ENCODE measurements at regions not wholly inside any gene's neighbourhood (a gene's known extent, or its start where the extent isn't known, plus 50 kb on each side); places are given as distances from the start of the nearest gene placed in this dataset.

DNA sequence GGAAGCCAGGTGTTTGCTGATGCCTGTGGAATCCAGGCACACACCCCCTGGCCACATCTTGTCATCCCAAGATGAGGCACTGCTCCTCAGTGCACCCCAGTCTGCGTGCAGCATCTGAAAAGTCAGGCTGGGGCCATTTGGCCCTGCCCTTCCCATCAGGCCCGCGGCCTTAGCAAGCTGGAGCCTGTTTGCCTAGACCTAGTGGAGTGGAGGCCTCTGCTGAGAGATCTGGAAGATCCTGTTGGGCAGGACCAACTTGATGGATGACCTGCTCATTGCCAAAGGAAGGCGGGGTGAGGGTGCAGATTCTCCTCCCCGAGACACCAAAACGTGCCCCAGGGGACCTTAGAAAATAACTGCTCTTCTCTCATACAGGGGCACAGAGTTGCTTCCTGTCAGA lies 220.2 kb downstream of the SHQ1 start:
- TF ChIP-seq, protein P1, sequence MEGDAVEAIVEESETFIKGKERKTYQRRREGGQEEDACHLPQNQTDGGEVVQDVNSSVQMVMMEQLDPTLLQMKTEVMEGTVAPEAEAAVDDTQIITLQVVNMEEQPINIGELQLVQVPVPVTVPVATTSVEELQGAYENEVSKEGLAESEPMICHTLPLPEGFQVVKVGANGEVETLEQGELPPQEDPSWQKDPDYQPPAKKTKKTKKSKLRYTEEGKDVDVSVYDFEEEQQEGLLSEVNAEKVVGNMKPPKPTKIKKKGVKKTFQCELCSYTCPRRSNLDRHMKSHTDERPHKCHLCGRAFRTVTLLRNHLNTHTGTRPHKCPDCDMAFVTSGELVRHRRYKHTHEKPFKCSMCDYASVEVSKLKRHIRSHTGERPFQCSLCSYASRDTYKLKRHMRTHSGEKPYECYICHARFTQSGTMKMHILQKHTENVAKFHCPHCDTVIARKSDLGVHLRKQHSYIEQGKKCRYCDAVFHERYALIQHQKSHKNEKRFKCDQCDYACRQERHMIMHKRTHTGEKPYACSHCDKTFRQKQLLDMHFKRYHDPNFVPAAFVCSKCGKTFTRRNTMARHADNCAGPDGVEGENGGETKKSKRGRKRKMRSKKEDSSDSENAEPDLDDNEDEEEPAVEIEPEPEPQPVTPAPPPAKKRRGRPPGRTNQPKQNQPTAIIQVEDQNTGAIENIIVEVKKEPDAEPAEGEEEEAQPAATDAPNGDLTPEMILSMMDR (IDR thresholded peaks at IDR 0.05), result no peak
- no peak for TF ChIP-seq EP300 (IDR thresholded peaks at IDR 0.05)
- TF ChIP-seq POLR2A (IDR thresholded peaks at IDR 0.05), result no peak
